WTC11 (cell line): ENCODE measurements at regions not wholly inside any gene's neighbourhood (a gene's known extent, or its start where the extent isn't known, plus 50 kb on each side); places are given as distances from the start of the nearest gene placed in this dataset.

ENCODE experiments used
- ATAC-seq: fragments of 200-7000 bp; cut with Tn5 transposase; 2 replicates; pipeline ENCODE4 v1.10.0; 2021; ENCODE audit warnings: mild to moderate bottlenecking, moderate library complexity
- CTCF ChIA-PET: fragments of 300-600 bp; sonication (Branson Sonifier 250); formaldehyde crosslinking; loops from one replicate; lab custom pipeline; 2021; ENCODE audit warnings: antibody characterized with exemption; lab: Charles Lee
- POLR2A ChIA-PET: fragments of 350-600 bp; sonication (Branson Sonifier 250); formaldehyde crosslinking; loops from one replicate; lab custom pipeline; 2021; ENCODE audit warnings: antibody characterized with exemption; lab: Charles Lee
- DNase-seq: peaks from one replicate; pipeline ENCODE4 v3.0.0; 2021; ENCODE audit warnings: low spot score
- H3K27ac Mint-ChIP-seq: 2 replicates; pipeline ENCODE4 v1.8.0; 2021; ENCODE audit warnings: mixed read lengths
- H3K27me3 Mint-ChIP-seq: 2 replicates; pipeline ENCODE4 v1.8.0; 2021; ENCODE audit warnings: low read depth, mild to moderate bottlenecking, moderate library complexity, mixed read lengths
- H3K36me3 Mint-ChIP-seq: 2 replicates; pipeline ENCODE4 v1.8.0; 2021; ENCODE audit warnings: mixed read lengths
- H3K4me1 Mint-ChIP-seq: 2 replicates; pipeline ENCODE4 v1.8.0; 2022; ENCODE audit warnings: mixed read lengths
- H3K4me3 Mint-ChIP-seq: 2 replicates; pipeline ENCODE4 v1.8.0; 2021; ENCODE audit warnings: mild to moderate bottlenecking, moderate library complexity, mixed read lengths
- H3K9me3 Mint-ChIP-seq: 2 replicates; pipeline ENCODE4 v1.8.0; 2021; ENCODE audit warnings: mixed read lengths
- CREM ChIP-seq: sonication (generic); formaldehyde crosslinking; IDR thresholded peaks from 2 replicates; pipeline ENCODE4 v1.8.1; 2022; ENCODE audit warnings: mild to moderate bottlenecking, missing genetic modification reagents, moderate library complexity
- ESRRA ChIP-seq: sonication (generic); formaldehyde crosslinking; IDR thresholded peaks from 2 replicates; pipeline ENCODE4 v1.8.1; 2022; ENCODE audit warnings: mild to moderate bottlenecking, missing genetic modification reagents, borderline replicate concordance
- IRF2 ChIP-seq: sonication (generic); formaldehyde crosslinking; IDR thresholded peaks from 2 replicates; pipeline ENCODE4 v1.8.0; 2022; ENCODE audit warnings: low read depth, missing genetic modification reagents, borderline replicate concordance
- NR1H2 ChIP-seq: sonication (generic); formaldehyde crosslinking; IDR thresholded peaks from 2 replicates; pipeline ENCODE4 v1.9.0; 2021; ENCODE audit warnings: mild to moderate bottlenecking, moderate library complexity, missing genetic modification reagents
- RELA ChIP-seq: sonication (generic); formaldehyde crosslinking; IDR thresholded peaks from 2 replicates; pipeline ENCODE4 v1.8.1; 2022; ENCODE audit warnings: missing genetic modification reagents, mild to moderate bottlenecking, borderline replicate concordance
- SMAD3 ChIP-seq: sonication (generic); formaldehyde crosslinking; IDR thresholded peaks from 2 replicates; pipeline ENCODE4 v1.8.0; 2022; ENCODE audit warnings: missing genetic modification reagents, mild to moderate bottlenecking, borderline replicate concordance
- SMAD4 ChIP-seq: sonication (generic); formaldehyde crosslinking; IDR thresholded peaks from 2 replicates; pipeline ENCODE4 v1.8.0; 2022; ENCODE audit warnings: mild to moderate bottlenecking, missing genetic modification reagents
- ZBTB43 ChIP-seq: sonication (generic); formaldehyde crosslinking; IDR thresholded peaks from 2 replicates; pipeline ENCODE4 v1.8.1; 2023; ENCODE audit warnings: mild to moderate bottlenecking, missing genetic modification reagents
- ZNF121 ChIP-seq: sonication (generic); formaldehyde crosslinking; IDR thresholded peaks from 2 replicates; pipeline ENCODE4 v1.8.0; 2023; ENCODE audit warnings: missing genetic modification reagents
- ZNF219 ChIP-seq: sonication (generic); formaldehyde crosslinking; IDR thresholded peaks from 2 replicates; pipeline ENCODE4 v1.8.0; 2023; ENCODE audit warnings: missing genetic modification reagents, mild to moderate bottlenecking, borderline replicate concordance
- ZNF317 ChIP-seq: sonication (generic); formaldehyde crosslinking; IDR thresholded peaks from 2 replicates; pipeline ENCODE4 v1.8.1; 2023; ENCODE audit warnings: low read depth, mild to moderate bottlenecking, moderate library complexity, missing genetic modification reagents, borderline replicate concordance
- ZNF671 ChIP-seq: fragments of 250-450 bp; sonication (Bioruptor Pico); IDR thresholded peaks from 2 replicates; pipeline ENCODE4 v1.8.0; 2021; ENCODE audit warnings: mild to moderate bottlenecking
- TF ChIP-seq, protein P1 (sequence below): fragments of 250-450 bp; sonication (Bioruptor Pico); conservative IDR thresholded peaks from 2 replicates; pipeline ENCODE4 v1.9.0; 2021; ENCODE audit warnings: mild to moderate bottlenecking
- TF ChIP-seq, protein P2 (sequence below): sonication (generic); formaldehyde crosslinking; conservative IDR thresholded peaks from 2 replicates; pipeline ENCODE4 v1.8.1; 2023; ENCODE audit warnings: mild to moderate bottlenecking, low read depth, missing genetic modification reagents, moderate library complexity
- TF ChIP-seq, protein P3 (sequence below): sonication (generic); formaldehyde crosslinking; IDR thresholded peaks from 2 replicates; pipeline ENCODE4 v1.8.1; 2022; ENCODE audit warnings: low read depth, mild to moderate bottlenecking, moderate library complexity, missing genetic modification reagents, borderline replicate concordance
- TF ChIP-seq, protein P4 (sequence below): fragments of 250-450 bp; sonication (Bioruptor Pico); IDR thresholded peaks from 2 replicates; pipeline ENCODE4 v1.9.0; 2021; ENCODE audit warnings: mild to moderate bottlenecking
- TF ChIP-seq, protein P5 (sequence below): fragments of 250-450 bp; sonication (Bioruptor Pico); IDR thresholded peaks from 2 replicates; pipeline ENCODE4 v2.1.2; 2022; ENCODE audit warnings: mild to moderate bottlenecking, moderate library complexity

DNA sequence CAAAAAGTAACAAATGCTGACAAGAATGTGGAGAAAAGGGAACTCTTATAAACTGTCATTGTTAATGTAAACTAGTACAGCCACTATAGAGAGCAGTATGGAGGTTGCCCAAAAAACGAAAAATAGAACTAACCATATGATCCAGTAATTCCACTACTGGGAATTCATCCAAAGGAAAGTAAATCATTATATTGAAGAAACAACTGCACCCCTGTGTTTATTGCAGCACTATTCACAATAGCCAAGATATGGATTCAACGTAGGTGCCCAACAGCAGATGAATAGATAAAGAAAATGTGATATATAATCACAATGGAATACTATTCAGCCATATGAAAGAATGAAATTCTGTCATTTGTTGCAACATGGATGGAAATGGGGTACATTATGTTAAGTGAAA is 188.0 kb upstream of the E2F7 start (continued):
- TF ChIP-seq, protein P1, sequence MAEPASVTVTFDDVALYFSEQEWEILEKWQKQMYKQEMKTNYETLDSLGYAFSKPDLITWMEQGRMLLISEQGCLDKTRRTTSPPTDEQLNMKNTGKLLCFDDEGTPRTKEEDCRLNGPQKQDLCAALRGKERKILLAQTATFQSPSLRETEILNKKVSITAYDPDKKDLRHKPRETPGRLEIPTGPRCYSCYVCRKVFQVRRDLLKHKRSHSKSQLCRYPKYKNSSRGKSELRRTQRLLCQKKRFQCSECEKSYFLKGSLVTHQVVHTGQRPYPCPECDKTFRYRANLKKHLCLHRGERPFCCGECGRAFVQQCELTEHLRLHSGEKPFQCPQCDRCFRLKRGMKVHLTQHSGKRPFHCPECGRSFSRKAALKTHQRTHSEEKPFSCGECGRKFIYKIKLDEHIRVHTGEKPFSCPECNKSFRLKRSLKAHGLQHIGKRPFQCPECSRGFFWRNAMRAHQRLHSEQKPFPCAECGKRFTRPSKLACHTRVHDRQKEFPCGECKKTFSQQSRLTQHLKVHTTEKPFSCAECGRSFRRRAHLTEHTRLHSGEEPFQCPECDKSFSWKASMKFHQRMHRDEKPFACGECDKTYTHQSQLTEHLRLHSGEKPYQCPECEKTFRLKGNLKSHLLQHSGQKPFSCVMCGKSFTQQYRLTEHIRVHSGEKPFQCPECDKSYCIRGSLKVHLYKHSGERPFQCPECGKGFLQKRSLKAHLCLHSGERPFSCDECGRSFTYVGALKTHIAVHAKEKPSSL (CRISPR knock-in tag) = no peak
- TF ChIP-seq IRF2 (CRISPR knock-in tag) (no peak), ZBTB43 (CRISPR knock-in tag) (no peak), ZNF317 (CRISPR knock-in tag) (no peak), ZNF219 (no peak), ZNF671 (no peak)
- TF ChIP-seq, protein P2, sequence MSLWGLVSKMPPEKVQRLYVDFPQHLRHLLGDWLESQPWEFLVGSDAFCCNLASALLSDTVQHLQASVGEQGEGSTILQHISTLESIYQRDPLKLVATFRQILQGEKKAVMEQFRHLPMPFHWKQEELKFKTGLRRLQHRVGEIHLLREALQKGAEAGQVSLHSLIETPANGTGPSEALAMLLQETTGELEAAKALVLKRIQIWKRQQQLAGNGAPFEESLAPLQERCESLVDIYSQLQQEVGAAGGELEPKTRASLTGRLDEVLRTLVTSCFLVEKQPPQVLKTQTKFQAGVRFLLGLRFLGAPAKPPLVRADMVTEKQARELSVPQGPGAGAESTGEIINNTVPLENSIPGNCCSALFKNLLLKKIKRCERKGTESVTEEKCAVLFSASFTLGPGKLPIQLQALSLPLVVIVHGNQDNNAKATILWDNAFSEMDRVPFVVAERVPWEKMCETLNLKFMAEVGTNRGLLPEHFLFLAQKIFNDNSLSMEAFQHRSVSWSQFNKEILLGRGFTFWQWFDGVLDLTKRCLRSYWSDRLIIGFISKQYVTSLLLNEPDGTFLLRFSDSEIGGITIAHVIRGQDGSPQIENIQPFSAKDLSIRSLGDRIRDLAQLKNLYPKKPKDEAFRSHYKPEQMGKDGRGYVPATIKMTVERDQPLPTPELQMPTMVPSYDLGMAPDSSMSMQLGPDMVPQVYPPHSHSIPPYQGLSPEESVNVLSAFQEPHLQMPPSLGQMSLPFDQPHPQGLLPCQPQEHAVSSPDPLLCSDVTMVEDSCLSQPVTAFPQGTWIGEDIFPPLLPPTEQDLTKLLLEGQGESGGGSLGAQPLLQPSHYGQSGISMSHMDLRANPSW = no peak
- TF ChIP-seq, protein P3, sequence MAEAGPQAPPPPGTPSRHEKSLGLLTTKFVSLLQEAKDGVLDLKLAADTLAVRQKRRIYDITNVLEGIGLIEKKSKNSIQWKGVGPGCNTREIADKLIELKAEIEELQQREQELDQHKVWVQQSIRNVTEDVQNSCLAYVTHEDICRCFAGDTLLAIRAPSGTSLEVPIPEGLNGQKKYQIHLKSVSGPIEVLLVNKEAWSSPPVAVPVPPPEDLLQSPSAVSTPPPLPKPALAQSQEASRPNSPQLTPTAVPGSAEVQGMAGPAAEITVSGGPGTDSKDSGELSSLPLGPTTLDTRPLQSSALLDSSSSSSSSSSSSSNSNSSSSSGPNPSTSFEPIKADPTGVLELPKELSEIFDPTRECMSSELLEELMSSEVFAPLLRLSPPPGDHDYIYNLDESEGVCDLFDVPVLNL (CRISPR knock-in tag) = no peak
- TF ChIP-seq, all 79 proteins: peak for 0

- ChIA-PET POLR2A (no interaction called here), CTCF (no interaction called here)
- H3K9me3 Mint-ChIP-seq = no peaks in the 10 kb centered on the region
- H3K36me3 Mint-ChIP-seq = no peaks in the 10 kb centered on the region
- ATAC-seq = no peak
- peaks cover 4% of the 10 kb centered on the region; the same call in 1 of the 2 replicates for H3K4me1 Mint-ChIP-seq
- no peak for DNase-seq
- H3K4me3 Mint-ChIP-seq = no peak overlapping the region
- no peak for TF ChIP-seq NR1H2
- TF ChIP-seq SMAD4 = no peak
- TF ChIP-seq CREM (CRISPR knock-in tag) = no peak
- TF ChIP-seq ZNF121 (CRISPR knock-in tag) = no peak
- TF ChIP-seq, protein P4, sequence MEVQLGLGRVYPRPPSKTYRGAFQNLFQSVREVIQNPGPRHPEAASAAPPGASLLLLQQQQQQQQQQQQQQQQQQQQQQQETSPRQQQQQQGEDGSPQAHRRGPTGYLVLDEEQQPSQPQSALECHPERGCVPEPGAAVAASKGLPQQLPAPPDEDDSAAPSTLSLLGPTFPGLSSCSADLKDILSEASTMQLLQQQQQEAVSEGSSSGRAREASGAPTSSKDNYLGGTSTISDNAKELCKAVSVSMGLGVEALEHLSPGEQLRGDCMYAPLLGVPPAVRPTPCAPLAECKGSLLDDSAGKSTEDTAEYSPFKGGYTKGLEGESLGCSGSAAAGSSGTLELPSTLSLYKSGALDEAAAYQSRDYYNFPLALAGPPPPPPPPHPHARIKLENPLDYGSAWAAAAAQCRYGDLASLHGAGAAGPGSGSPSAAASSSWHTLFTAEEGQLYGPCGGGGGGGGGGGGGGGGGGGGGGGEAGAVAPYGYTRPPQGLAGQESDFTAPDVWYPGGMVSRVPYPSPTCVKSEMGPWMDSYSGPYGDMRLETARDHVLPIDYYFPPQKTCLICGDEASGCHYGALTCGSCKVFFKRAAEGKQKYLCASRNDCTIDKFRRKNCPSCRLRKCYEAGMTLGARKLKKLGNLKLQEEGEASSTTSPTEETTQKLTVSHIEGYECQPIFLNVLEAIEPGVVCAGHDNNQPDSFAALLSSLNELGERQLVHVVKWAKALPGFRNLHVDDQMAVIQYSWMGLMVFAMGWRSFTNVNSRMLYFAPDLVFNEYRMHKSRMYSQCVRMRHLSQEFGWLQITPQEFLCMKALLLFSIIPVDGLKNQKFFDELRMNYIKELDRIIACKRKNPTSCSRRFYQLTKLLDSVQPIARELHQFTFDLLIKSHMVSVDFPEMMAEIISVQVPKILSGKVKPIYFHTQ (CRISPR knock-in tag) = no peak
- no peak for TF ChIP-seq ESRRA
- TF ChIP-seq SMAD3 = no peak
- no peak for TF ChIP-seq RELA (CRISPR knock-in tag)
- TF ChIP-seq, protein P5, sequence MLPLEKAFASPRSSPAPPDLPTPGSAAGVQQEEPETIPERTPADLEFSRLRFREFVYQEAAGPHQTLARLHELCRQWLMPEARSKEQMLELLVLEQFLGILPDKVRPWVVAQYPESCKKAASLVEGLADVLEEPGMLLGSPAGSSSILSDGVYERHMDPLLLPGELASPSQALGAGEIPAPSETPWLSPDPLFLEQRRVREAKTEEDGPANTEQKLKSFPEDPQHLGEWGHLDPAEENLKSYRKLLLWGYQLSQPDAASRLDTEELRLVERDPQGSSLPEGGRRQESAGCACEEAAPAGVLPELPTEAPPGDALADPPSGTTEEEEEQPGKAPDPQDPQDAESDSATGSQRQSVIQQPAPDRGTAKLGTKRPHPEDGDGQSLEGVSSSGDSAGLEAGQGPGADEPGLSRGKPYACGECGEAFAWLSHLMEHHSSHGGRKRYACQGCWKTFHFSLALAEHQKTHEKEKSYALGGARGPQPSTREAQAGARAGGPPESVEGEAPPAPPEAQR (CRISPR knock-in tag) = no peak
- no peak for TF ChIP-seq IRF2 (CRISPR knock-in tag)
- H3K27me3 Mint-ChIP-seq = no peaks in the 10 kb centered on the region
- no peak overlapping the region for H3K27ac Mint-ChIP-seq
These were observed 186.4 kb upstream of the E2F7 start for GRCh38 chr12:77251799-77252198.
